ENCODE measurements at regions not wholly inside any gene's neighbourhood (a gene's known extent, or its start where the extent isn't known, plus 50 kb on each side); places are given as distances from the start of the nearest gene placed in this dataset.

- intact Hi-C loops (cut with DNase I): loop anchor here in 6 of 10 donors (5.0 to 10.0 kb wide), 2 partner anchors 93 to 95 kb away; no protein-coding TSS in a partner anchor
- H3K27ac ChIP-seq: no peak overlapping the region
- no peaks in the 10 kb centered on the region for H3K4me1 ChIP-seq
- H3K27me3 ChIP-seq: no peaks in the 10 kb centered on the region
- H3K4me3 ChIP-seq: no peak overlapping the region
- ATAC-seq (peak in 1 of 8 donors; percentile 47), DNase-seq (no peak)
- no peaks in the 10 kb centered on the region for H3K36me3 ChIP-seq
- no peaks in the 10 kb centered on the region for H3K9me3 ChIP-seq
- TF ChIP-seq CTCF (IDR thresholded peaks at IDR 0.05): peak in 7 of 9 donors; percentile 40 to 64 (median 55)
- 60 to 61% methylated on average over 5 of the region's 5 CpGs for WGBS, 2 donors
Measured at GRCh38 chr1:79259390-79260336, 253.1 kb upstream of the ADGRL4 start.

- H3K36me3 ChIP-seq: no peaks in the 10 kb centered on the region
- no peaks in the 10 kb centered on the region for H3K9me3 ChIP-seq
- no peak overlapping the region for H3K27ac ChIP-seq
- no peak overlapping the region for H3K4me3 ChIP-seq
- 96 to 97% methylated on average over 2 of the region's 2 CpGs for WGBS, 2 donors
- DNase-seq (no peak), ATAC-seq (no peak)
- no peaks in the 10 kb centered on the region for H3K27me3 ChIP-seq
- H3K4me1 ChIP-seq: no peaks in the 10 kb centered on the region
- TF ChIP-seq CTCF (IDR thresholded peaks at IDR 0.05): no peak
- intact Hi-C loops (cut with DNase I): loop anchor here in 1 of 10 donors (5.0 kb wide), 1 partner anchor 97 kb away; no protein-coding TSS in a partner anchor
Measured at GRCh38 chr1:79255421-79255820, 248.9 kb upstream of the ADGRL4 start.

- Histone ChIP-seq H3K27me3 (no peaks in the 10 kb centered on the region), H3K9me3 (no peaks in the 10 kb centered on the region), H3K4me1 (no peaks in the 10 kb centered on the region), H3K36me3 (no peaks in the 10 kb centered on the region), H3K4me3 (no peak overlapping the region), H3K27ac (no peak overlapping the region)
- ATAC-seq (no peak), DNase-seq (no peak)
- intact Hi-C loops (cut with DNase I): no loop called here
- no peak for TF ChIP-seq CTCF (IDR thresholded peaks at IDR 0.05)
- 96% methylated on average over 3 of the region's 3 CpGs for WGBS, 2 donors
Measured at GRCh38 chr1:79252598-79252997, 246.1 kb upstream of the ADGRL4 start.

GRCh38 chr1:79239840-79240239 lies 233.3 kb upstream of the ADGRL4 start:
- ATAC-seq (no peak), DNase-seq (no peak)
- peaks cover 0 to 8% (median 0%) of the 10 kb centered on the region in 9 donors for H3K4me1 ChIP-seq
- H3K9me3 ChIP-seq: peaks cover 0 to 14% (median 0%) of the 10 kb centered on the region in 11 donors
- no peak for TF ChIP-seq CTCF (IDR thresholded peaks at IDR 0.05)
- H3K36me3 ChIP-seq: no peaks in the 10 kb centered on the region
- H3K4me3 ChIP-seq: no peak overlapping the region
- intact Hi-C loops (cut with DNase I): no loop called here
- H3K27ac ChIP-seq: no peak overlapping the region
- no peaks in the 10 kb centered on the region for H3K27me3 ChIP-seq
- 80 to 91% methylated on average over 5 of the region's 5 CpGs for WGBS, 2 donors
